ENCODE measurements at regions not wholly inside any gene's neighbourhood (a gene's known extent, or its start where the extent isn't known, plus 50 kb on each side); places are given as distances from the start of the nearest gene placed in this dataset.
A peak's percentile ranks its signal among the peaks of the same experiment; 100 is the strongest.

GRCh38 chr11:110376711-110377324 lies 52.9 kb upstream of the FDX1 start:
- no peaks in the 10 kb centered on the region for H3K9me3 Mint-ChIP-seq
- H3K27me3 Mint-ChIP-seq, result peaks cover 3% of the 10 kb centered on the region
- H3K36me3 Mint-ChIP-seq, result no peaks in the 10 kb centered on the region
- H3K27ac Mint-ChIP-seq, result peak overlapping the region; percentile 36
- peaks cover 13% of the 10 kb centered on the region for H3K4me1 Mint-ChIP-seq
- H3K4me3 Mint-ChIP-seq, result no peak overlapping the region

GRCh38 chr11:110377434-110377833 lies 52.3 kb upstream of the FDX1 start:
- H3K4me3 Mint-ChIP-seq, result no peak overlapping the region
- peaks cover 13% of the 10 kb centered on the region for H3K4me1 Mint-ChIP-seq
- no peaks in the 10 kb centered on the region for H3K36me3 Mint-ChIP-seq
- H3K27me3 Mint-ChIP-seq, result peaks cover 3% of the 10 kb centered on the region
- H3K9me3 Mint-ChIP-seq, result no peaks in the 10 kb centered on the region
- H3K27ac Mint-ChIP-seq, result no peak overlapping the region

- H3K9me3 Mint-ChIP-seq, result no peaks in the 10 kb centered on the region
- peaks cover 3% of the 10 kb centered on the region for H3K27me3 Mint-ChIP-seq
- no peak overlapping the region for H3K4me3 Mint-ChIP-seq
- no peaks in the 10 kb centered on the region for H3K36me3 Mint-ChIP-seq
- H3K27ac Mint-ChIP-seq, result no peak overlapping the region
- H3K4me1 Mint-ChIP-seq, result peaks cover 6% of the 10 kb centered on the region
Observed at GRCh38 chr11:110379261-110379660, 50.5 kb upstream of the FDX1 start.

- Mint-ChIP-seq H3K27me3 (peaks cover 3% of the 10 kb centered on the region), H3K36me3 (no peaks in the 10 kb centered on the region), H3K9me3 (no peaks in the 10 kb centered on the region), H3K27ac (no peak overlapping the region), H3K4me3 (no peak overlapping the region), H3K4me1 (peaks cover 6% of the 10 kb centered on the region)
Observed at GRCh38 chr11:110379936-110380335, 49.8 kb upstream of the FDX1 start.
